ENCODE measurements at regions not wholly inside any gene's neighbourhood (a gene's known extent, or its start where the extent isn't known, plus 50 kb on each side); places are given as distances from the start of the nearest gene placed in this dataset.
"Not testable (repeated sequence)": the region's sequence is repeated elsewhere in the genome, so short reads cannot be mapped to it uniquely, and the experiment has no call there.

DNA sequence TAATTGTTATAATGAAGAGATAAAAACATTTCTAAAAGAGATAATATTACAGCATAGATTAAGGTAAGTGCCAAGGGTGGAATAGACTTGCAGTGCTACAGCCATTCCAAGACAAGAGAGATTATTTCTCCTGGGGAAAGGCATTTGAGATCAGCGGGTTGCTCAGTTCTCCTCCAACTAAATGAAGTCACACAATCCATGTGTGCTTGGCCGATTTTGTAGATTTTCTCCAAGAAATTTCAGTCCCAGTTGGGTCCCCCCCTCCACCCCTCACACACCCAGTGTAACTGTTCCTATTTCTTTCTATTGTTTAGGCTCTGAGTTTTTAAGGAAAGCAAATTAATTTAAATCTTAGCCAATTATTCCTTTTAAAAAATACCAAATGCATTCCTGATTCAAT is 315.1 kb downstream of the GOLGA6L6 start:
- H3K4me2 ChIP-seq (ENCODE audit: low read length); H3K4me1 ChIP-seq (ENCODE audit: control insufficient read depth in 1 of 2, insufficient read depth in 2 of 2, low read length in 2 of 2); BruUV-seq (replicated peaks); H3K9me2 ChIP-seq (ENCODE audit: insufficient read depth); DNase-seq (ENCODE audit: low read depth, low spot score); intact Hi-C loops (cut with micrococcal nuclease); H3K9ac ChIP-seq (ENCODE audit: low read length); ATAC-seq; H4K20me1 ChIP-seq (ENCODE audit: insufficient read depth); H3K27ac ChIP-seq (ENCODE audit: low read depth, low read length); H3K4me3 ChIP-seq (replicated peaks in 1 of 2; ENCODE audit: low read depth in 1 of 2, low read length in 2 of 2); H2AFZ ChIP-seq (ENCODE audit: low read depth, low read length, poor library complexity, severe bottlenecking); CTCF ChIA-PET; RAD21 ChIA-PET (ENCODE audit: low non-redundant PET in 1 of 2, low total read pairs in 2 of 2, uncharacterized antibody in 2 of 2, unreplicated experiment in 2 of 2); H3K79me2 ChIP-seq (ENCODE audit: insufficient read depth, low read length); H3K27me3 ChIP-seq (ENCODE audit: insufficient read depth, low read length); H3K36me3 ChIP-seq (ENCODE audit: control insufficient read depth in 1 of 2, insufficient read depth in 2 of 2, low read length in 2 of 2); POLR2A ChIA-PET: not testable (repeated sequence)
- peaks cover 3 to 10% of the 10 kb centered on the region in 2 experiments; a peak in 1 of 4 replicates for H3K9me3 ChIP-seq (ENCODE audit: control insufficient read depth in 1 of 2, insufficient read depth in 1 of 2, low read depth in 1 of 2, low read length in 2 of 2)

- H3K9ac ChIP-seq (ENCODE audit: low read length); H3K36me3 ChIP-seq (ENCODE audit: control insufficient read depth in 1 of 2, insufficient read depth in 2 of 2, low read length in 2 of 2); H3K4me3 ChIP-seq (replicated peaks in 1 of 2; ENCODE audit: low read depth in 1 of 2, low read length in 2 of 2); CTCF ChIA-PET; H3K4me1 ChIP-seq (ENCODE audit: control insufficient read depth in 1 of 2, insufficient read depth in 2 of 2, low read length in 2 of 2); H3K27ac ChIP-seq (ENCODE audit: low read depth, low read length); POLR2A ChIA-PET; DNase-seq (ENCODE audit: low read depth, low spot score); intact Hi-C loops (cut with micrococcal nuclease); BruUV-seq (replicated peaks); H2AFZ ChIP-seq (ENCODE audit: low read depth, low read length, poor library complexity, severe bottlenecking); H4K20me1 ChIP-seq (ENCODE audit: insufficient read depth); H3K27me3 ChIP-seq (ENCODE audit: insufficient read depth, low read length); H3K79me2 ChIP-seq (ENCODE audit: insufficient read depth, low read length); H3K4me2 ChIP-seq (ENCODE audit: low read length); ATAC-seq; H3K9me2 ChIP-seq (ENCODE audit: insufficient read depth); RAD21 ChIA-PET (ENCODE audit: low non-redundant PET in 1 of 2, low total read pairs in 2 of 2, uncharacterized antibody in 2 of 2, unreplicated experiment in 2 of 2): not testable (repeated sequence)
- peaks cover 0 to 13% of the 10 kb centered on the region in 2 experiments; a peak in 2 of 4 replicates for H3K9me3 ChIP-seq (ENCODE audit: control insufficient read depth in 1 of 2, insufficient read depth in 1 of 2, low read depth in 1 of 2, low read length in 2 of 2)
Measured at GRCh38 chr15:20221063-20221462, 320.5 kb downstream of the GOLGA6L6 start.

DNA sequence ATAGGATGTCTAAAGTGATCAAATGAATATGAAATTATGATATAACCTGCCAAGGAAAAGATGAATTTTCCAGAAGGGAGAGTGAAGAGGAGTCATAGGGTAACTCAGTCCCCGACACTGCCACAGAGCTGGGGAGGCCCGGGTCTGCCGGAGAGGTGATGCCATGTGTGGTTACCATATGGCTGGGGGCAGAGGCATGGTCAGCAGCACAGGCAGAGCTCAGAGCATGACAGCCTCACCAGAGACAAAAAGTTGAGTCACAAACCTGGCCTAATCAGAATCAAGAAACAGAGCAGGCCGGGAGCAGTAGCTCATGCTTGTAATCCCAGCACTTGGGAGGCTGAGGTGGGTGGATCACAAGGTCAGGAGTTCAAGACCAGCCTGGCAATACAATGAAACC is 322.4 kb downstream of the GOLGA6L6 start:
- CTCF ChIA-PET; H4K20me1 ChIP-seq (ENCODE audit: insufficient read depth); H3K4me2 ChIP-seq (ENCODE audit: low read length); BruUV-seq (replicated peaks); POLR2A ChIA-PET; H2AFZ ChIP-seq (ENCODE audit: low read depth, low read length, poor library complexity, severe bottlenecking); H3K27me3 ChIP-seq (ENCODE audit: insufficient read depth, low read length); DNase-seq (ENCODE audit: low read depth, low spot score); H3K4me3 ChIP-seq (replicated peaks in 1 of 2; ENCODE audit: low read depth in 1 of 2, low read length in 2 of 2); H3K4me1 ChIP-seq (ENCODE audit: control insufficient read depth in 1 of 2, insufficient read depth in 2 of 2, low read length in 2 of 2); H3K27ac ChIP-seq (ENCODE audit: low read depth, low read length); H3K36me3 ChIP-seq (ENCODE audit: control insufficient read depth in 1 of 2, insufficient read depth in 2 of 2, low read length in 2 of 2); H3K9ac ChIP-seq (ENCODE audit: low read length); ATAC-seq; H3K9me2 ChIP-seq (ENCODE audit: insufficient read depth); RAD21 ChIA-PET (ENCODE audit: low non-redundant PET in 1 of 2, low total read pairs in 2 of 2, uncharacterized antibody in 2 of 2, unreplicated experiment in 2 of 2); H3K79me2 ChIP-seq (ENCODE audit: insufficient read depth, low read length): not testable (repeated sequence)
- intact Hi-C loops (cut with micrococcal nuclease), result loop anchor here (10.0 kb wide), 1 partner anchor 186 kb away; no protein-coding TSS in a partner anchor
- peaks cover 0 to 10% of the 10 kb centered on the region in 2 experiments; a peak in 2 of 4 replicates for H3K9me3 ChIP-seq (ENCODE audit: control insufficient read depth in 1 of 2, insufficient read depth in 1 of 2, low read depth in 1 of 2, low read length in 2 of 2)

DNA sequence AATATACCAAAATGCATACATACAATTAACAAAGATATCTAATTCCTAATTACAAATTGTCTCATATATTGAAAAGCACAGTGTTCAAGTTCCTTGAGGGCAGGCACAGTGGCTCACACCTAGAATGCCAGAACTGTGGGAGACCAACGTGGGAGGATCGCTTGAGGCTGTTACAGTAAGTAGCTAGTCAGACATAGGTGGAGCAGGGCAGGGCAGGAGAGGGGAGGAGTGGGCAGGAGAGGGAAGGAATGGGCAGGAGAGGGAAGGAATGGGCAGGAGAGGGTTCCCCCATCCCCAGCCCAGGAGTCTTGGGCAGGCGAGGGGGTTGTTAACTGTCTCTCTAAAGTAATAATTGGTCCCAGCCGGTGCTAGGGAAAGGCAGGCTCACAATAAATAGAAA is 325.9 kb downstream of the GOLGA6L6 start:
- CTCF ChIA-PET; H3K4me2 ChIP-seq (ENCODE audit: low read length): not testable (repeated sequence)

More for the DNA sequence above, 325.9 kb downstream of the GOLGA6L6 start:
- RAD21 ChIA-PET (ENCODE audit: low non-redundant PET in 1 of 2, low total read pairs in 2 of 2, uncharacterized antibody in 2 of 2, unreplicated experiment in 2 of 2); H3K4me3 ChIP-seq (replicated peaks in 1 of 2; ENCODE audit: low read depth in 1 of 2, low read length in 2 of 2); H3K79me2 ChIP-seq (ENCODE audit: insufficient read depth, low read length); H4K20me1 ChIP-seq (ENCODE audit: insufficient read depth); H3K27ac ChIP-seq (ENCODE audit: low read depth, low read length); H3K9me2 ChIP-seq (ENCODE audit: insufficient read depth); ATAC-seq; H2AFZ ChIP-seq (ENCODE audit: low read depth, low read length, poor library complexity, severe bottlenecking); POLR2A ChIA-PET; H3K4me1 ChIP-seq (ENCODE audit: control insufficient read depth in 1 of 2, insufficient read depth in 2 of 2, low read length in 2 of 2); H3K9ac ChIP-seq (ENCODE audit: low read length); H3K27me3 ChIP-seq (ENCODE audit: insufficient read depth, low read length); BruUV-seq (replicated peaks); H3K36me3 ChIP-seq (ENCODE audit: control insufficient read depth in 1 of 2, insufficient read depth in 2 of 2, low read length in 2 of 2); DNase-seq (ENCODE audit: low read depth, low spot score): not testable (repeated sequence)
- H3K9me3 ChIP-seq (ENCODE audit: control insufficient read depth in 1 of 2, insufficient read depth in 1 of 2, low read depth in 1 of 2, low read length in 2 of 2), result peaks cover 0 to 10% of the 10 kb centered on the region in 2 experiments; a peak in 2 of 4 replicates
- intact Hi-C loops (cut with micrococcal nuclease), result loop anchor here (10.0 kb wide), 1 partner anchor 189 kb away; no protein-coding TSS in a partner anchor

All from HCT116 (cell line).